SK-N-SH treated with all-trans-retinoic acid at 6 μM for 48 hours (cell line): ENCODE measurements at regions not wholly inside any gene's neighbourhood (a gene's known extent, or its start where the extent isn't known, plus 50 kb on each side); places are given as distances from the start of the nearest gene placed in this dataset.

Source experiments
- ATAC-seq: fragments of 200-7000 bp; cut with Tn5 transposase; 3 replicates; pipeline ENCODE4 v1.9.1; 2020; ENCODE audit warnings: mild to moderate bottlenecking, moderate library complexity
- ARNTL ChIP-seq: fragments of 450-650 bp; formaldehyde crosslinking; IDR thresholded peaks from 2 replicates; pipeline ENCODE4 v1.5.0; 2020; ENCODE audit warnings: low read depth, mild to moderate bottlenecking, moderate library complexity, borderline replicate concordance
- BACH2 ChIP-seq: fragments of 250-450 bp; sonication (Bioruptor Pico); IDR thresholded peaks from 2 replicates; pipeline ENCODE4 v1.9.0; 2021; ENCODE audit warnings: mild to moderate bottlenecking, borderline replicate concordance
- CSDC2 ChIP-seq: fragments of 250-450 bp; sonication (Bioruptor Pico); IDR thresholded peaks from 2 replicates; pipeline ENCODE4 v1.5.0; 2020; ENCODE audit warnings: mild to moderate bottlenecking, moderate library complexity
- ESRRG ChIP-seq: fragments of 250-450 bp; sonication (Bioruptor Pico); IDR thresholded peaks from 2 replicates; pipeline ENCODE4 v1.6.1; 2021; ENCODE audit warnings: mild to moderate bottlenecking
- GLIS3 ChIP-seq: fragments of 250-450 bp; sonication (Bioruptor Pico); IDR thresholded peaks from 2 replicates; pipeline ENCODE4 v1.5.0; 2020; ENCODE audit warnings: mild to moderate bottlenecking, moderate library complexity
- ISL1 ChIP-seq: fragments of 250-450 bp; sonication (Bioruptor Pico); IDR thresholded peaks from 2 replicates; pipeline ENCODE4 v2.1.2; 2022; ENCODE audit warnings: mild to moderate bottlenecking, moderate library complexity
- OSR1 ChIP-seq: fragments of 250-450 bp; sonication (Bioruptor Pico); IDR thresholded peaks from 2 replicates; pipeline ENCODE4 v1.8.0; 2022; ENCODE audit warnings: moderate library complexity, mild to moderate bottlenecking, inconsistent platforms
- PPARA ChIP-seq: fragments of 250-450 bp; sonication (Bioruptor Pico); IDR thresholded peaks from 2 replicates; pipeline ENCODE4 v1.5.0; 2020; ENCODE audit warnings: mild to moderate bottlenecking, borderline replicate concordance
- RARB ChIP-seq: fragments of 250-450 bp; sonication (Bioruptor Pico); IDR thresholded peaks from 2 replicates; pipeline ENCODE4 v1.8.0; 2021; ENCODE audit warnings: mild to moderate bottlenecking, moderate library complexity
- SNAI2 ChIP-seq: fragments of 250-450 bp; sonication (Bioruptor Pico); IDR thresholded peaks from 2 replicates; pipeline ENCODE4 v1.5.0; 2020; ENCODE audit warnings: mild to moderate bottlenecking, moderate library complexity
- TCF4 ChIP-seq: fragments of 250-450 bp; sonication (Bioruptor Pico); IDR thresholded peaks from 2 replicates; pipeline ENCODE4 v1.8.0; 2021; ENCODE audit warnings: mild to moderate bottlenecking, moderate library complexity, borderline replicate concordance
- ZC3H10 ChIP-seq: fragments of 250-450 bp; sonication (Bioruptor Pico); IDR thresholded peaks from 2 replicates; pipeline ENCODE4 v1.5.1; 2021; ENCODE audit warnings: mild to moderate bottlenecking, moderate library complexity
- ZFP3 ChIP-seq: fragments of 250-450 bp; sonication (Bioruptor Pico); IDR thresholded peaks from 2 replicates; pipeline ENCODE4 v1.5.0; 2020; ENCODE audit warnings: mild to moderate bottlenecking, moderate library complexity
- ZFP30 ChIP-seq: fragments of 450-650 bp; formaldehyde crosslinking; IDR thresholded peaks from 2 replicates; pipeline ENCODE4 v1.5.0; 2022; ENCODE audit warnings: mild to moderate bottlenecking, moderate library complexity
- ZNF565 ChIP-seq: fragments of 450-650 bp; formaldehyde crosslinking; conservative IDR thresholded peaks from 2 replicates; pipeline ENCODE4 v1.5.0; 2020; ENCODE audit warnings: low read depth, mild to moderate bottlenecking, moderate library complexity
- ZNF70 ChIP-seq: fragments of 450-650 bp; formaldehyde crosslinking; IDR thresholded peaks from 2 replicates; pipeline ENCODE4 v1.5.0; 2020; ENCODE audit warnings: mild to moderate bottlenecking, moderate library complexity
- ZNF8 ChIP-seq: fragments of 450-650 bp; formaldehyde crosslinking; IDR thresholded peaks from 2 replicates; pipeline ENCODE4 v1.5.0; 2020; ENCODE audit warnings: mild to moderate bottlenecking, moderate library complexity
- TF ChIP-seq, protein P1 (sequence below): fragments of 250-450 bp; sonication (Bioruptor Pico); IDR thresholded peaks from 2 replicates; pipeline ENCODE4 v1.5.1; 2021; ENCODE audit warnings: mild to moderate bottlenecking, moderate library complexity
- TF ChIP-seq, protein P2 (sequence below): fragments of 250-450 bp; sonication (Bioruptor Pico); IDR thresholded peaks from 2 replicates; pipeline ENCODE4 v1.5.1; 2020; ENCODE audit warnings: low read depth, mild to moderate bottlenecking, moderate library complexity
- TF ChIP-seq, protein P3 (sequence below): fragments of 250-450 bp; sonication (Bioruptor Pico); IDR thresholded peaks from 2 replicates; pipeline ENCODE4 v1.5.0; 2020; ENCODE audit warnings: mild to moderate bottlenecking, moderate library complexity
- TF ChIP-seq, protein P4 (sequence below): fragments of 250-450 bp; sonication (Bioruptor Pico); IDR thresholded peaks from 2 replicates; pipeline ENCODE4 v1.8.0; 2020; ENCODE audit warnings: mild to moderate bottlenecking, moderate library complexity, borderline replicate concordance

DNA sequence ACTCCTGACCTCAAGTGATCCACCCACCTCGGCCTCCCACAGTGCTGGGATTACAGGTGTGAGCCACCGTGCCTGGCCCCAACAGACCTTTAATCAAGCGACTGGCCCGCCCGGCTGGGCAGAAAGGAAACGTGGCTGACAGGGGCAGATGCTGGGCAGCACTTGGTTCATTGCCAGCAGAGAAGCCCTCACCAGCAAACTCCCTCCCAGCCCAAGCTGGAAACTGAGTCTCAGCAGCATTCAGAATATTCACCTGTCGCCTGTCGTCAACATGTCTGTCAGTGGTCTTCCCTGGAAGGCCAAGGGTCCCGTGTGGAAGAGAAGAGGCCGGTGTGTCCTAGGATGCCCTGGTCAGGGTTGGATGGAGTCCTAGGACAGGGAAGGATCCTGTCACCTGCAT is 245.0 kb downstream of the TEX29 start:
- no peak for TF ChIP-seq BACH2 (CRISPR knock-in tag)
- TF ChIP-seq, all 23 proteins: peak for 0
- no peak for ATAC-seq

DNA sequence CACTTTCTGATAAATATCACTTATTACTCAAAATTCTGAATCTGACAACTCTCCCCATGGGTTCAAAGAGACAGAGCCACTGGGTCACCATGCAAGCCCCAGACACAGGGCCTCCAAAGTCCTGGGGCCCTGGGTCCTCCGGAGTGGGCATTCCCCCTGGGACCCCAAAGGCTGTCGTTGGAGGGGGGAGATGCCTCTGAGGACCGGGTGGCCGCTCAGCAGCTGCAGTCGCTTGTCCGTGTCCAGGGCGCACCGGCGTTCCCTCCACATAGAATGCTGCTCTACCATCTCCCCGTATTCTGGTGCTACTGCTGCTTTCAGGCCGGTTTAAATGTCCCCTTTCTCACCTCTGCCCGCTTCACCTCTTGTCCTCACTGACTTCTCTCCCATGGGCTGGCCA is 246.1 kb downstream of the TEX29 start:
- TF ChIP-seq OSR1 (CRISPR knock-in tag) (no peak), TCF4 (CRISPR knock-in tag) (no peak), RARB (CRISPR knock-in tag) (no peak), ZFP30 (CRISPR knock-in tag) (no peak), ZNF565 (CRISPR knock-in tag) (no peak), ESRRG (CRISPR knock-in tag) (no peak), SNAI2 (CRISPR knock-in tag) (no peak), PPARA (CRISPR knock-in tag) (no peak), ZNF70 (no peak), ISL1 (no peak)
- TF ChIP-seq, protein P1, sequence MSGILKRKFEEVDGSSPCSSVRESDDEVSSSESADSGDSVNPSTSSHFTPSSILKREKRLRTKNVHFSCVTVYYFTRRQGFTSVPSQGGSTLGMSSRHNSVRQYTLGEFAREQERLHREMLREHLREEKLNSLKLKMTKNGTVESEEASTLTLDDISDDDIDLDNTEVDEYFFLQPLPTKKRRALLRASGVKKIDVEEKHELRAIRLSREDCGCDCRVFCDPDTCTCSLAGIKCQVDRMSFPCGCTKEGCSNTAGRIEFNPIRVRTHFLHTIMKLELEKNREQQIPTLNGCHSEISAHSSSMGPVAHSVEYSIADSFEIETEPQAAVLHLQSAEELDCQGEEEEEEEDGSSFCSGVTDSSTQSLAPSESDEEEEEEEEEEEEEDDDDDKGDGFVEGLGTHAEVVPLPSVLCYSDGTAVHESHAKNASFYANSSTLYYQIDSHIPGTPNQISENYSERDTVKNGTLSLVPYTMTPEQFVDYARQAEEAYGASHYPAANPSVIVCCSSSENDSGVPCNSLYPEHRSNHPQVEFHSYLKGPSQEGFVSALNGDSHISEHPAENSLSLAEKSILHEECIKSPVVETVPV (CRISPR knock-in tag), result no peak
- TF ChIP-seq, protein P2, sequence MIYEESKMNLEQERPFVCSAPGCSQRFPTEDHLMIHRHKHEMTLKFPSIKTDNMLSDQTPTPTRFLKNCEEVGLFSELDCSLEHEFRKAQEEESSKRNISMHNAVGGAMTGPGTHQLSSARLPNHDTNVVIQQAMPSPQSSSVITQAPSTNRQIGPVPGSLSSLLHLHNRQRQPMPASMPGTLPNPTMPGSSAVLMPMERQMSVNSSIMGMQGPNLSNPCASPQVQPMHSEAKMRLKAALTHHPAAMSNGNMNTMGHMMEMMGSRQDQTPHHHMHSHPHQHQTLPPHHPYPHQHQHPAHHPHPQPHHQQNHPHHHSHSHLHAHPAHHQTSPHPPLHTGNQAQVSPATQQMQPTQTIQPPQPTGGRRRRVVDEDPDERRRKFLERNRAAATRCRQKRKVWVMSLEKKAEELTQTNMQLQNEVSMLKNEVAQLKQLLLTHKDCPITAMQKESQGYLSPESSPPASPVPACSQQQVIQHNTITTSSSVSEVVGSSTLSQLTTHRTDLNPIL (CRISPR knock-in tag), result no peak
- TF ChIP-seq, all 23 proteins: peak for 0
- ATAC-seq, result no peak

DNA sequence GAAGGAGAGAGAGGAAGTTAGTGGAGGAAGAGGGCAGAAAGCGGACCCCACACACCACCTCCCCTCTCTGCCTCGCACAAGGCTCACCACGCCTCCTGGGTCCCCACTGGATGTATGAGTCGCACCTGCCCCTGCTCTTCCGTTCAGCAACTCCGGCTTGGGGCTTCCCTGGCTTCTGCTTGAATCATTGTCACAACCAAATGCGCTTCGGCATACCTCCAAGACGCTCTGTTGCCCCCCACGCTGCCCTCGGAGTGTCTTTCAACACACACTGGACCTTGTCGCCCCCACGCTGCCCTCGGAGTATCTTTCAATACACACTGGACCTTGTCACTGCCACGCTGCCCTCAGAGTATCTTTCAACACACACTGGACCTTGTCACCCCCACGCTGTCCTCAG is 247.2 kb downstream of the TEX29 start:
- ATAC-seq, result no peak
- TF ChIP-seq, protein P3, sequence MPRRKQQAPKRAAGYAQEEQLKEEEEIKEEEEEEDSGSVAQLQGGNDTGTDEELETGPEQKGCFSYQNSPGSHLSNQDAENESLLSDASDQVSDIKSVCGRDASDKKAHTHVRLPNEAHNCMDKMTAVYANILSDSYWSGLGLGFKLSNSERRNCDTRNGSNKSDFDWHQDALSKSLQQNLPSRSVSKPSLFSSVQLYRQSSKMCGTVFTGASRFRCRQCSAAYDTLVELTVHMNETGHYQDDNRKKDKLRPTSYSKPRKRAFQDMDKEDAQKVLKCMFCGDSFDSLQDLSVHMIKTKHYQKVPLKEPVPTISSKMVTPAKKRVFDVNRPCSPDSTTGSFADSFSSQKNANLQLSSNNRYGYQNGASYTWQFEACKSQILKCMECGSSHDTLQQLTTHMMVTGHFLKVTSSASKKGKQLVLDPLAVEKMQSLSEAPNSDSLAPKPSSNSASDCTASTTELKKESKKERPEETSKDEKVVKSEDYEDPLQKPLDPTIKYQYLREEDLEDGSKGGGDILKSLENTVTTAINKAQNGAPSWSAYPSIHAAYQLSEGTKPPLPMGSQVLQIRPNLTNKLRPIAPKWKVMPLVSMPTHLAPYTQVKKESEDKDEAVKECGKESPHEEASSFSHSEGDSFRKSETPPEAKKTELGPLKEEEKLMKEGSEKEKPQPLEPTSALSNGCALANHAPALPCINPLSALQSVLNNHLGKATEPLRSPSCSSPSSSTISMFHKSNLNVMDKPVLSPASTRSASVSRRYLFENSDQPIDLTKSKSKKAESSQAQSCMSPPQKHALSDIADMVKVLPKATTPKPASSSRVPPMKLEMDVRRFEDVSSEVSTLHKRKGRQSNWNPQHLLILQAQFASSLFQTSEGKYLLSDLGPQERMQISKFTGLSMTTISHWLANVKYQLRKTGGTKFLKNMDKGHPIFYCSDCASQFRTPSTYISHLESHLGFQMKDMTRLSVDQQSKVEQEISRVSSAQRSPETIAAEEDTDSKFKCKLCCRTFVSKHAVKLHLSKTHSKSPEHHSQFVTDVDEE (CRISPR knock-in tag), result no peak
- TF ChIP-seq TCF4 (CRISPR knock-in tag) (no peak), ESRRG (CRISPR knock-in tag) (no peak), ZNF565 (CRISPR knock-in tag) (no peak), ZFP30 (CRISPR knock-in tag) (no peak), ZFP3 (CRISPR knock-in tag) (no peak), RARB (CRISPR knock-in tag) (no peak), BACH2 (CRISPR knock-in tag) (no peak), CSDC2 (CRISPR knock-in tag) (no peak), GLIS3 (CRISPR knock-in tag) (no peak), ZNF8 (CRISPR knock-in tag) (no peak)
- TF ChIP-seq, all 23 proteins: peak for 0

DNA sequence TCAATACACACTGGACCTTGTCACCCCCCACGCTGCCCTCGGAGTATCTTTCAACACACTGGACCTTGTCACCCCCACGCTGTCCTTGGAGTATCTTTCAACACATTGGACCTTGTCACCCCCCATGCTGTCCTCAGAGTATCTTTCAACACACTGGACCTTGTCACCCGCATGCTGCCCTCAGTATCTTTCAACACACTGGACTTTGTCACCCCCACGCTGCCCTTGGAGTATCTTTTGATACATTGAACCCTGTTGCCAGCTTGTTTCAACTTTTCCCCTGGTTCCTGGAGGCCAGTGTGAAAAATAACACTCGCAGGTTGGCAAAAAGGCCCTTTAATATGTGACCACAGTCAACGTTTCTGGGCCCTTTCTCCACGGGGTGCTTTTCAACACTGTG is 247.8 kb downstream of the TEX29 start:
- TF ChIP-seq ZNF8 (CRISPR knock-in tag) (no peak), ESRRG (CRISPR knock-in tag) (no peak), ISL1 (no peak), TCF4 (CRISPR knock-in tag) (no peak), CSDC2 (CRISPR knock-in tag) (no peak), SNAI2 (CRISPR knock-in tag) (no peak), ZC3H10 (no peak), ARNTL (no peak), BACH2 (CRISPR knock-in tag) (no peak), GLIS3 (CRISPR knock-in tag) (no peak), ZNF565 (CRISPR knock-in tag) (no peak), PPARA (CRISPR knock-in tag) (no peak)
- TF ChIP-seq, protein P3 (CRISPR knock-in tag), result no peak
- TF ChIP-seq, protein P2 (CRISPR knock-in tag), result no peak
- TF ChIP-seq, protein P4, sequence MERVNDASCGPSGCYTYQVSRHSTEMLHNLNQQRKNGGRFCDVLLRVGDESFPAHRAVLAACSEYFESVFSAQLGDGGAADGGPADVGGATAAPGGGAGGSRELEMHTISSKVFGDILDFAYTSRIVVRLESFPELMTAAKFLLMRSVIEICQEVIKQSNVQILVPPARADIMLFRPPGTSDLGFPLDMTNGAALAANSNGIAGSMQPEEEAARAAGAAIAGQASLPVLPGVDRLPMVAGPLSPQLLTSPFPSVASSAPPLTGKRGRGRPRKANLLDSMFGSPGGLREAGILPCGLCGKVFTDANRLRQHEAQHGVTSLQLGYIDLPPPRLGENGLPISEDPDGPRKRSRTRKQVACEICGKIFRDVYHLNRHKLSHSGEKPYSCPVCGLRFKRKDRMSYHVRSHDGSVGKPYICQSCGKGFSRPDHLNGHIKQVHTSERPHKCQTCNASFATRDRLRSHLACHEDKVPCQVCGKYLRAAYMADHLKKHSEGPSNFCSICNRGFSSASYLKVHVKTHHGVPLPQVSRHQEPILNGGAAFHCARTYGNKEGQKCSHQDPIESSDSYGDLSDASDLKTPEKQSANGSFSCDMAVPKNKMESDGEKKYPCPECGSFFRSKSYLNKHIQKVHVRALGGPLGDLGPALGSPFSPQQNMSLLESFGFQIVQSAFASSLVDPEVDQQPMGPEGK (CRISPR knock-in tag), result no peak
- no peak for ATAC-seq
